WERI-Rb-1 (cell line): ENCODE measurements at regions not wholly inside any gene's neighbourhood (a gene's known extent, or its start where the extent isn't known, plus 50 kb on each side); places are given as distances from the start of the nearest gene placed in this dataset.

Experiments used
- DNase-seq: peaks from one replicate; pipeline ENCODE4 v3.0.0-alpha.2; 2020
- H3K27ac ChIP-seq: fragments of 250-450 bp; sonication (Bioruptor Pico); 2 replicates; pipeline ENCODE4 v1.5.1; 2020; ENCODE audit warnings: mild to moderate bottlenecking, moderate library complexity
- H3K27me3 ChIP-seq: fragments of 250-450 bp; sonication (Bioruptor Pico); 2 replicates; pipeline ENCODE4 v1.5.1; 2021; ENCODE audit warnings: mild to moderate bottlenecking, low read depth, moderate library complexity; ENCODE audit not compliant: insufficient read depth, severe bottlenecking
- H3K36me3 ChIP-seq: fragments of 250-450 bp; sonication (Bioruptor Pico); 2 replicates; pipeline ENCODE4 v1.5.1; 2020; ENCODE audit warnings: mild to moderate bottlenecking, moderate library complexity
- H3K4me3 ChIP-seq: 2 replicates; pipeline ENCODE4 v1.5.1; 2011; ENCODE audit warnings: low read depth, mild to moderate bottlenecking, control low read depth, low read length
- H3K9me3 ChIP-seq: fragments of 250-450 bp; sonication (Bioruptor Pico); 2 replicates; pipeline ENCODE4 v1.5.1; 2021; ENCODE audit warnings: mild to moderate bottlenecking, moderate library complexity; ENCODE audit not compliant: severe bottlenecking
- CTCF ChIP-seq: IDR thresholded peaks from 2 replicates; pipeline ENCODE4 v1.5.1; 2011; ENCODE audit warnings: low read depth, mild to moderate bottlenecking, control low read depth, inconsistent platforms, low read length

- Histone ChIP-seq H3K9me3 (no peaks in the 10 kb centered on the region), H3K36me3 (no peaks in the 10 kb centered on the region), H3K27me3 (no peaks in the 10 kb centered on the region), H3K27ac (no peak overlapping the region), H3K4me3 (no peak overlapping the region)
- DNase-seq: no peak
- no peak for TF ChIP-seq CTCF
These were observed 55.6 kb upstream of the CD34 start for GRCh38 chr1:207966521-207966920.

- no peaks in the 10 kb centered on the region for H3K27me3 ChIP-seq
- no peak for DNase-seq
- no peak overlapping the region for H3K4me3 ChIP-seq
- TF ChIP-seq CTCF: peak; percentile 25; the same call in 1 of the 2 replicates
- H3K27ac ChIP-seq: no peak overlapping the region
- peaks cover 4% of the 10 kb centered on the region for H3K9me3 ChIP-seq
- H3K36me3 ChIP-seq: no peaks in the 10 kb centered on the region
These were observed 54.8 kb upstream of the CD34 start for GRCh38 chr1:207965392-207966387.

GRCh38 chr1:207964195-207964966, 53.5 kb upstream of the CD34 start:
- Histone ChIP-seq H3K27me3 (no peaks in the 10 kb centered on the region), H3K36me3 (no peaks in the 10 kb centered on the region), H3K4me3 (no peak overlapping the region), H3K9me3 (peaks cover 4% of the 10 kb centered on the region), H3K27ac (peak overlapping the region; percentile 81)
- no peak for DNase-seq
- TF ChIP-seq CTCF: no peak

GRCh38 chr1:207963427-207964194, 52.7 kb upstream of the CD34 start:
- peaks cover 10% of the 10 kb centered on the region for H3K9me3 ChIP-seq
- H3K4me3 ChIP-seq: peak overlapping the region; percentile 54
- no peaks in the 10 kb centered on the region for H3K36me3 ChIP-seq
- peak; percentile 100 for TF ChIP-seq CTCF
- H3K27ac ChIP-seq: peak overlapping the region; percentile 81
- DNase-seq: peak; percentile 97
- no peaks in the 10 kb centered on the region for H3K27me3 ChIP-seq

GRCh38 chr1:207962716-207963426, 51.9 kb upstream of the CD34 start:
- Histone ChIP-seq H3K4me3 (peak overlapping the region; percentile 54), H3K27ac (peak overlapping the region; percentile 81), H3K27me3 (no peaks in the 10 kb centered on the region), H3K36me3 (no peaks in the 10 kb centered on the region), H3K9me3 (peaks cover 11% of the 10 kb centered on the region)
- TF ChIP-seq CTCF: no peak
- DNase-seq: no peak
